GM19023 (cell line): ENCODE measurements at regions not wholly inside any gene's neighbourhood (a gene's known extent, or its start where the extent isn't known, plus 50 kb on each side); places are given as distances from the start of the nearest gene placed in this dataset.
"Not testable (repeated sequence)": the region's sequence is repeated elsewhere in the genome, so short reads cannot be mapped to it uniquely, and the experiment has no call there.

ENCODE experiments used
- ATAC-seq: cut with Tn5 transposase; IDR thresholded peaks from one replicate; pipeline ENCODE4 v1.9.1; 2021; ENCODE audit warnings: mild to moderate bottlenecking, moderate library complexity; ENCODE audit not compliant: unreplicated experiment

DNA sequence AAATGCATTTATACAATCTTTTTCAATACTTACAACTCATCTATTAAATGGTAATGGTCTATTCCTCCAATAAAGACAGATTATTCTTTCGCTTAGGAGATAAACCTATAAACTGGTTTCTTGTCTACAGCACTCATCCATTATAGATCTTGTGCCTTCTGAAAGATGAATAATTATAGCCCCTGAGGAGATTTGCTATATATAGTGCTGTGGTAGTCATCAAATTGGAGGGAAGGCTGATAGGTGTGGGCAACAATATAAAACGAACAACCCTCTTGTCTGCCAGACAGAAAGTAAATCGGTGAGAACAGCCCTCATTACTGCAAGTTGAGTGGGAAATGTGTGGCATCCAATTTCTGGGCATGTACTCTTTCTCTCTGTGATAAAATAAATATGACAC, 292.5 kb upstream of the CNR1 start:
- ATAC-seq: no peak

DNA sequence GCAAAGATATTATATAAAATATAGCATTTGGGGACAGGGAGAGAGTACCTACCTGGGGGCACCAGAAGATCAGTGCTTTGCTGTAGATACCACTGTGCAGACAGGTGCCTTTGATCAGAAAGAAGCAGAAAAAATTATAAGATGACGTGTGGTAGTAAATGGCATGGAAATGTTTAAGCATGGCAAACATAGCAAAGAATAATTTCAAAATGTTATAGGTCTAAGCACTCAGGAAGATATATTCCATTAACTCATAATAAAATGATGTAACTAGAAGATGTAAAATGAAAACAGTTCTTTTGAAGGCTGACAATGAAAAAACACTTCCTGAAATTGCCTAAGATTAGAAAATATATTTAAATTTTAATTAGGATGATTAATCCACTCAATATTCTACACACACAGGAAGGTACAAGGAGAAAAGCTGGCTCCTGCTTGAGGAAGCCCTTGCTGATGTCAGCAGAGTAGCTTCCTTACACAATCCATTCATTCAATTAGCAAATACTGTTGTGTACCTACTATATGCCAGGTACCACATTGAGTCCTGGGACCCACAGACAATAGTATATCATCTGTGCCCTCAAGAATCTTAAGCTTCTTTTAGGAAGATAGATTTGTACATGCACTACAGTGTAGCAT, 290.2 kb upstream of the CNR1 start:
- no peak for ATAC-seq

DNA sequence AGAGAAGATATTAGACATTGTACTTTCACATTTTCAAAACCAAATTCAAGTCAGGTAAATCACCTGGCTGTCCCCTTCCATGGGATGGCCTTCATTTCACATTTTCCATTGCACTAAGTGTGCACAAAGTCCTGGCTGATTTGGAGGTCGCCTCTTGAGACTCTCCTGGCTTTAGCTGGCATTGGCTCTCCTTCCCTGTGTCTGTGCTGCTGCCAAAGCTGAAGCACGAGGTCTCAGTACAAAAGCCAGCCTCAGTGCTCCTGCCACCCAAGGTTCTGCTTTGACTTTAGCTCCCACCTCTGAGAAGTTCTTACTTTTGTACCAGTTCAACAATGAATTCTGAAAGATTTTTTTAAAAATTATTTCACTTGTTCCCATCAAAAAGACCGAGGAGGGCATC, 289.2 kb upstream of the CNR1 start:
- no peak for ATAC-seq

DNA sequence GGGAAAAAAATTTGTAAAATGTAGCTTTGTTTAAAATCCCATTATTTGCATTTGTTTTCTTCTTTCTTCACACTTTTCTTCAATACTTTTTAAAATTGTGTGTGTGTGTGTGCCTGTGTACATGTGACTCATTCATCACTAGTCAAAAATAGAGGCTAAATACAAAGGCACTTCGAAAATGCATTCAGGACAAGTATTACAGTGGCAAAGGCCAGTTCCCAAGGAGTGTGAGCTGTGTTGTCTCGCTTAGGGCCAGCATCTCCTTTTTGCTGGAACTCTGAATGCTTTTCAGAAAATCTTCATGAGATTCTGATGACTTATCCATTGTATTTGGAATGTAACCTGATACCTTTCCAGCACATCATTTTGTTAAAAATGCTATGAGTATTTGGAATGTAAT, 288.5 kb upstream of the CNR1 start:
- ATAC-seq: no peak

DNA sequence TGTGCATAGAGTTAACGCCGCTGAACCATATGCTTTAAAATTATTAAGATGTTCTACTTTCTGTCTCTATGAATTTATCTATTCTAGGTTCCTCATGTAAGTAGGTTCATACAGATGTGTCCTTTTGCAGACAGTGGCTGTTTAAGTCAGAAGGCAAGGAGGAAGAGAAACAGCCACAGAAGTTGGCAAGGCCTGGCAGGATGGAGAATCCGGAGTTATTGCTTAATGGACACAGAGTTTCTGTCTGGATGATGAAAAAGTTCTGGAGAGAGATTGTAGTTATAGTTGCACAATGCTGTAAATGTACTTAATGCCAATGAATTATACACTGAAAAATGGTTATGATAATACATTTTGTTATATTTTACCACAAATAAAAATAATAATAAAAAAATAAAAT, 283.6 kb upstream of the CNR1 start:
- ATAC-seq: no peak

DNA sequence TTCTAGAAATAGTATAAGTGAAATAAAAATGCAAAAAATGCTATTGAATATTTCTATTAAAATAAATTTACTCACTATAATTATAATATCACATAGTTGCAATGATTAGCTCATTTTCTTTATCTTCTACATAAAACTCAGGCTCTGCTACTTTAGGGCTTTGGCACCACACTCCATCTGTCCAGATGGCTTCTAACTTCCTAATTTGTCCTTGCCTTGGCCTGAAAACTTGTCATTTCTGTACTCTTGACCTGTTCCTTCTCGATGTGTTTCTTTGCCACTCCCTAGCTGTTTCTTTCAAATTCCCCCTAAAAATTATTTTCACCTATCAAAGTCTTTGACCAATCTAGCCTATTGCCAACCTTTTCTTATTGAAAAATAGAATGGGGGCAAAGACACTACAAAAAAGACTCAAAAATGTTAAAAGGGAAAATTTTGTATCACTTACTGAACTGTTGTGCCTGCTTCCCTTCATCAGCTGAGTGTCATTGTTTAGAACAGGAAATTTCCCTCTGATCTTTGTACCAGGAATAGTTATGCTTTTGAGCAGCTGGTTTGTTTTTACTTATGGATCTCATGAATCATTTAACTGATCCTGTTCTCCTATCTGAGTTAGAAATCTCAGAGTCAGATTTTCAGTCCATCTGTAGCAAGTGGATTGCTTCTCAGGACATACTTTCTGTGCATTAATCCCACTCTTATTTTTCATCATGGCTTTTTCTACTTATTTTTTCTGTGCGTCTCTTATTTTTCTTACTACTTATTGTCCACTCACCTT, 279.2 kb upstream of the CNR1 start:
- no peak for ATAC-seq

DNA sequence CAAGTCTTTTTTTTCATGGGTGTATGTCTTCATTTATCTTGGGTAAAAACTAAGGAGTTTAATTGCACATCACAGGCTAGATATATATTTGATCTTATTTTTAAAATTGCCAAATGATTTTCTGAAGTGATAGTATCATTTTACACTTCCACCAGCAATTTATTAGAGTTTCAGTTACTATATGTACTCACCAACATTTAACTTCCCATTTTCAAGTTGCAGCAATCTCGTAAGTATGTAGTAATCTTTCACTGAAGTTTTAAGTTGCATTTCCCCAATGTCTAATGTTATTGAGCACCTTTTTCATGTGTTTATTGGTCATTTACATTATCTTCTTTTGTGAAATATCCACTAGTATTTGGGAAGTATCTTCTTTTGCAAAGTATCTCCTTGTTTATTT, 277.4 kb upstream of the CNR1 start:
- no peak for ATAC-seq

DNA sequence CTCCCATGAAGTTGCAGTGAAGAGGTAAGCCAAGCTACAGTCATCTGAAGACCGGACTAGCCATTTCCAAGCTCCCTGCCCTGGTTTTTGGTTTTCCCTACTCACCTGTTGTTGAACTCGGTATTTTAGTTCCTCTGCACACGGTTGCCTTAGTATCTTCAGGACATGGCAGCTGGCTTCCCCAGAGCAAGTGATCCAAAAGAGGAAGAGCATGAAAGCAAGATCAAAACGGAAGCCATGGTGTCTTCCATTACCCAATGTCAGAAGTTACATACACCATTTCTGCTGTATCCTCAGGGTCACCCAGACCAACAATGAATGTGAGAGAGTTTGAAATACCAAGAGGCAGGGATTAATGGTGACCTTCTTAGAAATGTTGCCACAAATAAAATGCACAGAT, 276.6 kb upstream of the CNR1 start:
- ATAC-seq: no peak

DNA sequence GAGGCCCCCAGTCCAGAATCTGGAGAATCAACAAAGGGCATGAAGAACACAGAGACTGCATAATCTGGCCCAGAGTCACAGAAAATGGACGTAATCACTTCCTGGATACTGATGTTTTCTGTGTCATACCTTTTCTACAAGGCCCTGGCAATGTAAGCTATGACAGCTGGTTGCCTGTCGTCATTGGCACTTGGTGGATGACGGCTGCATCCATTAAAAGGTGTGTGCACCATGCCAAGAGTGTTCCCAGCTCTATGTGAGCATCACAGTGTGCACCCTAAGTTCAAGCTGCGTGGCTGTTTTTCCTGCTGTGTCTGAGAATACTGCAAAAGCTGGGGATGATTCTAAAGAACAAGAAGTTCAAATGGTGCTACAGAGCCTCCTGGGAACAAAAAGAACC, 275.2 kb upstream of the CNR1 start:
- ATAC-seq: no peak

DNA sequence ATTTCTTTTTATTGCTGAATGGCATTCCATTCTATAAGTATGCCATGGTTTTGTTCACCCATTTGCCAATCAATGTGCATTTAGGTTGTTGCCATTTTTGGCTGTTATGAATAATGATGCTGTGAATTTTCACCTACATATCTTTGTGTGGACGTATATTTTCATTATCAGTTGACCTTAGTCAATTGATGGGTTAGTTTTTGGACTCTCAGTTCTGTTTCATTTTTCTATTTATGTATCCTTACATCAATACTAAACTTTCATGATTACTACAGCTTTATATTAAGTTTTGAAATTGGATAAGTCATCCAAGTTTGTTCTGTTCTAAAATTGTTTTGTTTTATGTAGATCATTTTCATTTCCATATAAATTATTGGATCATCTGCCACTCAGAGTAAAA, 261.9 kb upstream of the CNR1 start:
- no peak for ATAC-seq

DNA sequence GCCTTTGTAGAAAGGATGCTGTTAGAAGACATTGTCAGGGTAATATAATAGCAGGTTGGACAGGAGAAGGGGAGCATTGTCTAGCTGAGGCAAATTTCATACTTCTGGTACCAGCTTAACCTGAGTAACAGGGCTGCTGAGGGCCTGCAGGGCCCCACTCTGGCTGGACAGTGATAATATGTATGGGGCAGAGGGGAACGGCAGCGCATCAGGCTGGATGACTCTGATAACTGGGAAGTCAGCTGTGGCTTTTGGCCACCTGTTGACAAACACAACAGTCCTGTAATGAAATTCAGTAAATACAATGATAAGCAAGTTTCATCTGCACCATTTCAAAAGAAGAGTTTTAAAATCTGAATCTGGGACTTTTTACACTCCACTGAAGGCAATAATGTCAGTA, 259.9 kb upstream of the CNR1 start:
- ATAC-seq: no peak

DNA sequence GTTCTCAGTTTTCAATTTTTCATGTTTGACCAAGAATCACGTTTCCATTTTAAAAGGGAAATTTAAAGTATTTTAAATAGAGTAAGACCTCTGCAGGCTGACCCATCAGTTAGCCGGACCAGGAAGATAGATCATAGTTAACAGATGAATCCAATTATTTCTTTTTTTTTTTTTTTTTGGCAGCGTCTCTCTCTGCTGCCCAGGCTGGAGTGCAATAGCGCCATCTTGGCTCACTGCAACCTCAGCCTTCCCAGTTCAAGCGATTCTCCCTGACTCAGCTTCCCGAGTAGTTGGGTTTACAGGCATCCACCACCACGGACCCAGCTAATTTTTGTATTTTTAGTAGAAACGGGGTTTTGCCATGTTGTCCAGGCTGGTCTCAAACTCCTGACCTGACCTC, 256.7 kb upstream of the CNR1 start:
- no peak for ATAC-seq

DNA sequence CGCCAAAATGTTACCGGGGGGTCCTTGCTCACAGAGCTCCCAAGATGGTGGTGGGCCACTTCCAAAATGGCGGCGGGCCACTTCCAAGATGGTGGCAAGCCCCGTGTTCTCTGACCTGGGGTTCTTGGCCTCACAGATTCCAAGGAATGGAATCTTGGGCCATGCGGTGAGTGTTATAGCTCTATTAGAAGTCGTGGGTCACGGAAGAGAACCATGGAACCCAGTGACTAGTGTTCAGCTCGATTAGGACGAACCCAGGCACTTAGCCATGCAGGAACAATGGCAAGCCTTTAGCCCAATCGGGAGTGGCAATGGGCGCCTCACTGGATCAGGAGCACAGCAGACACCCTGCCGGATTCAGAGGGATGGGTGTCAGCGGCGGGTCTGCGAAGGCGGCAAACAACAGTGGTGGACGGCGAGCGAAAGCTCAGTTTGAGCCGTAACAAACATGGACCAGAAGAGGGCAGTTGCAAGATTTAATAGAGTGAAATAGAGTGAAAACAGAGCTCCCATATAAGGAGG, 254.9 kb upstream of the CNR1 start:
- ATAC-seq: not testable (repeated sequence)

DNA sequence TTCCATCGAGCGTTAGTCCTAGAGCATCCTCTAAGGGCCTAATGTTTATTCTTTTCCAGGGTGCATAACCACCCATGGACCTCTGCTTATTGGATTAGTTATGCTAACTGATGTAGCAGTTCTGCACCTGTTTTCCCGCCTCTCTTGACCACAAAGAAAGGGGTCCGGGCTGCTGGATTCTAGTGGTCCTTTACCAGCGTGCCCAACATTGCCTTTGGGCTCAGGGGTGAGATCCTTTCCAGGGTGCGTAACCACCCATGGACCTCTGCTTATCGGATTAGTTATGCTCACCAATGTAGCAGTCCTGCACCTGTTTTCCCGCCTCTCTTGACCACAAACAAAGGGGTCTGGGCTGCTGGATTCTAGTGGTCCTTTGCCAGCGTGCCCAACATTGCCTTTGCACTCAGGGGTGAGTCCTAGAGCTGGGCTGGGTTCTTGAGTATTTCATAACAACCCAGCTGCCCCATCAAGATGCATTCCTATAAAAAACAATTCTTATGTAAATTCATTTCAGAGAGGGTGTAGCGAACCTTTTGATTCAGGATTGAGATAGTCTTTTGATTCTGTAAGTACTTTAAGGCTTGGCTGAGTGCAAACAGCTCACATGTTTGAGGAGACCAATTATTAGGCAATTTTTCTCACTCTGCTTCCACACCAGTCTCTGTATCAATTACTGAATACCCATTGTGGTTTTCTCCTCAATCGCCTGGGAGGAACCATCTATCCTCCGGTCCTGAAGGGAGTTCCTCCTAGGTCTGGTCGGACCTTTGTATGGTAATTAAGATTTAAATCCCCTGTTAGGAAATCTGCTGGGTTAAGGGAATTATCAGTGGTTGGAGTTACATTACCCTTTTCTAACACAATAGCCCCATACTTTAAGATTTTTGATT, 253.0 kb upstream of the CNR1 start:
- ATAC-seq: not testable (repeated sequence)

DNA sequence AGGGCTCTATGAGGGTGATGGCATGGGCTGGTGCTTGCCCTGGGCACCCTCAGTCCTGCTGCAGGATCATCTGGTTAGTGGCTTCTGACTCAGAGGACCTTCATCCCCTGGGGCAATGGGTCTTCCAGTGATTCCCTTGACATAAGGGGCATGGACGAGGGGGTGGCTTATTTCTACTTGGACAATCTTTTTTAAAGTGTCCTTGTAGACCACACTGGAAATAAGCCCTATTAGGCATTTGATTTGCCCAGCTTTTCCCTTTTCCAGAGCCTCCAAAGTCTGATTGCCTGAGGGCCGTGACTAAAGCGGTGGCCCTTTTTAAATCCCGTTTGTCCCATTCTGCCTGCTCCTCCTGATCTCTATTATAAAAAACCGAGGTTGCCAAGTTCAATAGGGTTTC, 251.2 kb upstream of the CNR1 start:
- not testable (repeated sequence) for ATAC-seq

DNA sequence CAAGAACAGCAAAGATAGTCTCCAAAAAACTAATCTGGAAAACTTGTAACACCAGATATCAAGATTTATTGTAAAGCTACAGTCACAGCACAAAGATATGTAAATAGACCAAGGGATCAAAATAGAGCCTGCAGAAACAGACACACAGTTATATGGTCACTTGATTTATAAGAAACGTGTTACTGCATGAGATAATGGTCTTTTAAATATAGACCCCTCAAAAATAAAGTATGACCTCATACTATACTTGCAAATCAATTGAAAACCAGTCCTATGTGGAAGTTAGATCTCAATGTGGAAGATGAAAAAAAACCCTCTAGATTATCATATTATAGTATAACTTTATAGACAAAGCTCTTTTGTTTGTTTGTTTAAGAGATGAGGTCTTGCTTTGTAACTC, 247.3 kb upstream of the CNR1 start:
- no peak for ATAC-seq

DNA sequence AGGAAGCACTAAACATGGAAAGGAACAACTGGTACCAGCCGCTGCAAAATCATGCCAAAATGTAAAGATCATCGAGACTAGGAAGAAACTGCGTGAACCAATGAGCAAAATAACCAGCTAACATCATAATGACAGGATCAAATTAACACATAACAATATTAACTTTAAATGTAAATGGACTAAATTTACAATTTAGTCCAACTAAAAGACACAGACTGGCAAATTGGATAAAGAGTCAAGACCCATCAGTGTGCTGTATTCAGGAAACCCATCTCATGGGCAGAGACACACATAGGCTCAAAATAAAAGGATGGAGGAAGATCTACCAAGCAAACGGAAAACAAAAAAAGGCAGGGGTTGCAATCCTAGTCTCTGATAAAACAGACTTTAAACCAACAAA, 242.2 kb upstream of the CNR1 start:
- ATAC-seq: not testable (repeated sequence)

DNA sequence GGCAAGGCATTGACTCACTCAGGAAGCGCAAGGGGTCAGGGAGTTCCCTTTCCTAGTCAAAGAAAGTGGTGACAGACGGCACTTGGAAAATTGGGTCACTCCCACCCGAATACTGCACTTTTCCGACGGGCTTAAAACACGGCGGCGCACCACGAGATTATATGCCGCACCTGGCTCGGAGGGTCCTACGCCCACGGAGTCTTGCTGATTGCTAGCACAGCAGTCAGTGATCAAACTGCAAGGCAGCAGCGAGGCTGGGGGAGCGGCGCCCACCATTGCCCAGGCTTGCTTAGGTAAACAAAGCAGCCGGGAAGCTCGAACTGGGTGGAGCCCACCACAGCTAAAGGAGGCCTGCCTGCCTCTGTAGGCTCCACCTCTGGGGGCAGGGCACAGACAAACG, 240.5 kb upstream of the CNR1 start:
- not testable (repeated sequence) for ATAC-seq

DNA sequence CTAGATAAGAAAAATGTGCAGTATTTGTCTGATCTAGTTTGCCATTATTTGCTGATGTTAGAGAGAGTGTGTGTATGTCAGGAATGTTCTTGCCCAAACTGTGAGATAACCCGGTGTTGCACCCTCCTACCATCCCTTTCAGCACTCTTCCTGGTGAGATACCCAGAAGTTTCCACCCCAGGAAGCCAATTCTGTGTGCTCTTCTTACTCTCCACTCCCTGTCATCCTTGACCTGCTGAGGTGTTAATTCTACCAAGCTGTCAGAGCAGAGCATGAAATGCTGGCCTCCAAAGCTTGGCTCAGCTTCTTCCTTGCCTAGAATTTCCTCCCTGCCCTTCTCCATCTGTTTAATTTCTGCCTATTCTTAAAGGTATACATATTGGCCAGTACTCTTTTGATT, 237.3 kb upstream of the CNR1 start:
- ATAC-seq: no peak

DNA sequence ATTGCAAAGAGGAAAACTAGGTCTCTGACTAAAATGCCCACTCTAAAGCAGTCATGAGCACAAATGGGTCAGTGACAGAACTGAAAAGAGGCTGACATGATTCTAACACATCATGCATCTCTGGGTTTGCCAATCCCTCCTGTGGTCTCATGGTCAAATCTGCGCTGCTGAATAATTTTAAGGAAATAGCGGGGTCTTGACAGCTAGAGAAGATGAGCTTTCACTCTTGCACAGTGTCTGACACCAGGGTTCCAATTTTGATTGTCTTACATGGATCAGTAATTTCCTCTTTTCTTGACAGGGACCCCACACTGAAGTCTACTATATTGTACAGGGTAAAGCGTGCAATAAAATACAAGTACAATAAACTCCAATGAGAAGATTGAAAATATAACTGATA, 236.8 kb upstream of the CNR1 start:
- ATAC-seq: no peak

DNA sequence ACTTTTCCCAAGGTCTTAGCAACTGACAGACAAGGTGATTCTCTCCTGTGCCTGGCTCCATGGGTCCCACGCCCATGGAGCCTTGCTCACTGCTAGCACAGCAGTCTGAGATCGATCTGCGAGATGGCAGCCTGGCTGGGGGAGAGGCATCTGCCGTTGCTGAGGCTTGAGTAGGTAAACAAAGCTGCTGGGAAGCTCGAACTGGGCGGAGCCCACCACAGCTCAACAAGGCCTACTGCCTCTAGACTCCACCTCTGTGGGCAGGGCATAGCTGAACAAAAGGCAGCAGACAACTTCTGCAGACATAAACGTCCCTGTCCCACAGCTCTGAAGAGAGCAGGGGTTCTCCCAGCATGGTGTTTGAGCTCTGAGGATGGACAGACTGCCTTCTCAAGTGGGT, 224.9 kb upstream of the CNR1 start:
- ATAC-seq: not testable (repeated sequence)

DNA sequence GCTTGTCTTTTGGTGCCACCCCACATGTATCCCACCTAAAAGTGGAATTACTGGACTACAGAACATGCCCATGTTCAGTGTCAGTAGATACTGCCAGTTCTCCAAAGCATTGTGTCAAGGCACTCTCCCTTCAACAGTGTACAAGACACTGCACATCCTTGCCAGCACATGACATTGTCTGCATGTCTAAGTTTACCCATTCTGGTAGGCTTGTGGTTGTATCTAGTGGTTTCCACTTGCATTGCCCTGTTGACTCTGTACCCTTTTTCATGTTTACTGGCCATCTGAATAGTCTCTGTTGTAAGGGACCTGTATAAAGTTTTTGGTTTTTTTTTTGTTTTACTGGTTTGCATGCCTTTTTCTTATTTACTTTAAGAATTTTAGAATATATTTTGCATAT, 222.4 kb upstream of the CNR1 start:
- no peak for ATAC-seq
